Globus pallidus (tissue), 1 donor: ENCODE measurements at regions not wholly inside any gene's neighbourhood (a gene's known extent, or its start where the extent isn't known, plus 50 kb on each side); places are given as distances from the start of the nearest gene placed in this dataset.
"Not testable (repeated sequence)": the region's sequence is repeated elsewhere in the genome, so short reads cannot be mapped to it uniquely, and the experiment has no call there.

ENCODE experiments used
- DNase-seq: peaks from one replicate; pipeline ENCODE4 v3.0.0-alpha.2; 2015; ENCODE audit warnings: low spot score

DNA sequence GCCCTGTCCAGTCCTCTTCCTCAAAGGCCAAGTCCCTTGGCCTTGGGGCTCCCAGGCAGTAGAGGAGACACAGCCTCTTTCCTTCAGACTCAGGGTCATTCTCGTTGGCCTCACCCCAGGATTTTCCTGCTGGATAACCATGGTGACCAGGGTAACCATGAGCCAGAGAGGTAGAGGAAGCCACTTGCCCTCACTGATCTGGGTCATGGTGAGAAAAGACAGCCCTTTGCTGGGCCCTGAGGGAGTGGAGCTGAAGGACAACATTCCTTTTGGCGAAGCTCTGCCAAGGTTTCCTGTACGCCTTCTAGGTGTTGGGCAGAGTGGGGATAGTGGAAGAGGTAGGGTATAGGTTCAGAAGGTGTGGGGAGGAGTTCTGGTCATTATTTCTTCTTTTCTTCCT lies 53.1 kb upstream of the WNT4 start:
- no peak for DNase-seq

DNA sequence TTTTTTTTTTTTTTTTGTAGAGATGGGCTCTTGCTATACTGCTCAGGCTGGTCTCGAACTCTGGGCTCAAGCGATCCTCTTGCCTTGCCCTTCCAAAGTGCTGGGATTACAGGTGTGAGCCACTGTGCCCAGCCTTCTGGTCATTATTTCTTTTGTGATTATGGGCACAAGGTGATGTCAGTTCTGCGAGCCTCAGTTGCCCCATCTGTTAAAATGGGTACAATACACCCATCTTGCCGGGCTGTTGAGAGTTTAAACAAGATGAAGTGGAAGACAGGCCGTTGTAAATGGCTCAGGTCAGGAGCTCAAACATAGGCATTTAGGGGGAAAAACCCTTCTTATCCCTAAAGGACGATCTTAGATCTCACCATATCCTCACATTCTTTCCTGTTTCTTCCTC lies 53.7 kb upstream of the WNT4 start:
- DNase-seq = no peak

DNA sequence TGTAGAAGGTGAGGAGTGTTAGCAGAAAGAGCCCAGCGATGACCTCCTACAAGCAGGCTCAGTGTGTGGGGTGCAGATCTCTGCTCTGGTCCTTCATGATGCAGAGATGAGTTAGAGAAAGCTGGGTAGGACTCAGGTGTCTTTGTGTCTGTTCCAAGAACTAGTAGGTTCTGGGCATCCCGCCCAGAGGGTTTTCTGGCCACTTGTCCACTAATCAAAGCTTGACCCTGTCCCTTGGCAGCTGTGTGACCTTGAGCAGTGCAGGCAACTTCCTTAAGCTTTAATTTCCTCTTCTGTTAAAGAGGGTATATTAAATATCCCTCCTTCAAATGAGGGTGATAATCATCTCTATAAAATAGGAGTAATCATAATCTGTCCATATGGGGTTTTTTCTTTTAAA lies 54.7 kb upstream of the WNT4 start:
- no peak for DNase-seq

DNA sequence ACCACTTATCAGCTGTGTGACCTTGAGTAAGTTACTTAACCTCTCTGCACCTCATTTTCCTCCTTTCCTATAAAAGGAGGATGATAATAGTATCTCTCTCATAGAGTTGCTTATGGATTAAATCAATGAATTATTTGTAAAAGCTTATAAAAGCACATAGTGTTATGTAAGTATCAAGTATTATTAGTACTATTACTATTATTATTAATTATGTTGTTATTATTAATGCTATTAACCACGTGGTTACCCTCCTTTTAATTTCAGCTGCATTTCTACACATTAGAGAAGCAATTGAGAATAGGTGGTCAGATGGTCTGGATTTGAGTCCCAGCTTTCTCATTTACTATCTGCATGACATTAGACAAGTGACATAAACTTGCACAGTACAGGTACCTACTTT lies 58.1 kb upstream of the WNT4 start:
- DNase-seq = no peak

DNA sequence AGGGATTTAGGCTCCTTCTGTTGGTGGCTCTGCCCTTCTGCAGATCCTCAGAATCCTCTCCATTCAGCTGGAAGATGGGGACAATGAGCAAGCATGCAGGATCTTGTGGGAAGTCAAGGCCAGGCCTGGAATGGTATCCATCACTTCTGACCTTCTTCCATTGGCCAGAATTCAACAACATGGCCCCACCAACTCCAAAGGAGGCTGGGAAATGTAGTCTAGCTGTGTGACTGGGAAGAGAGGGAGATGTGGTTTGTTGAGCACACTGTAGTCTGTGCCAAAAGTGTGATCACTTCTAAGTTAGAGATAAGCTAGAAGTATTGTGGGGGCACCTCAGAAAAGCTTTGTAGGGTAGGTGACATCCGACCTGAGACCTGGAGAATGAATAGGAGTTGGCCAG lies 60.4 kb upstream of the WNT4 start:
- DNase-seq = no peak

DNA sequence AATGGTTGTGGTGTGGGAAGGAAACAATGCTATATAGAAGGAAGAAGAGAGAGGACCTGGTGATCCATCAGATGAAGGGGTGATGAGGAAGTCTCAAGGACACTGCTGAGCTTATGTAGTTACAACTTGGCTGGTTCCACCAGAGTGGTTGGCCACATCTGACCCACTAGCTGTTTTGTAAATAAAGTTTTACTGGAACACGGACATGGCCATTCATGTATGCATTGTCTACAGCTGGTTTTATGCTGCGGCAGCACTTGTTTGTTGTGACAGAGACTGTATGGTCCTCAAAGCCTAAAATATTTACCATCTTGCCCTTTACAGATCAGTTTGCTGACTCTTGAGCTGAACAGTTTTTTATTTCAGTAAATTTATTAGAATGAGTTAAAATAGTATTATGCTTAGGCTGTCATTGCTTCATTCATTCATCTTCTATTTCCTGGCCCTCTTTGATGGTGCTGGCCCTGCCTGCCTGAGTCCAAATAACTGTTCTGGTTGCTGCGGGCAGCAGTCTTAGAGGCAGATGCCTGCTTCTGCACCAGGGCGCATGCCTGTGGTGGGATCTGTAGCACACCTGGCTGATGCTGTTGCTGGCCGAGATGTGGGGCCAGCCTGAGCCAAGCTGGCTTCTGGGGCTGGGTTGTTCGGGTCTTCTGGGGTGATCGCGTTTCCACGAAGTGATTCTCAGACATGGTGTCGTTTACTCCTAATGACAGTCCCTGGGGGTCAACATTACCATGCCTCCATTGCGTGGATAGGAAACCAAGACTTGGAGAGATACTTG lies 61.4 kb upstream of the WNT4 start:
- DNase-seq = no peak

DNA sequence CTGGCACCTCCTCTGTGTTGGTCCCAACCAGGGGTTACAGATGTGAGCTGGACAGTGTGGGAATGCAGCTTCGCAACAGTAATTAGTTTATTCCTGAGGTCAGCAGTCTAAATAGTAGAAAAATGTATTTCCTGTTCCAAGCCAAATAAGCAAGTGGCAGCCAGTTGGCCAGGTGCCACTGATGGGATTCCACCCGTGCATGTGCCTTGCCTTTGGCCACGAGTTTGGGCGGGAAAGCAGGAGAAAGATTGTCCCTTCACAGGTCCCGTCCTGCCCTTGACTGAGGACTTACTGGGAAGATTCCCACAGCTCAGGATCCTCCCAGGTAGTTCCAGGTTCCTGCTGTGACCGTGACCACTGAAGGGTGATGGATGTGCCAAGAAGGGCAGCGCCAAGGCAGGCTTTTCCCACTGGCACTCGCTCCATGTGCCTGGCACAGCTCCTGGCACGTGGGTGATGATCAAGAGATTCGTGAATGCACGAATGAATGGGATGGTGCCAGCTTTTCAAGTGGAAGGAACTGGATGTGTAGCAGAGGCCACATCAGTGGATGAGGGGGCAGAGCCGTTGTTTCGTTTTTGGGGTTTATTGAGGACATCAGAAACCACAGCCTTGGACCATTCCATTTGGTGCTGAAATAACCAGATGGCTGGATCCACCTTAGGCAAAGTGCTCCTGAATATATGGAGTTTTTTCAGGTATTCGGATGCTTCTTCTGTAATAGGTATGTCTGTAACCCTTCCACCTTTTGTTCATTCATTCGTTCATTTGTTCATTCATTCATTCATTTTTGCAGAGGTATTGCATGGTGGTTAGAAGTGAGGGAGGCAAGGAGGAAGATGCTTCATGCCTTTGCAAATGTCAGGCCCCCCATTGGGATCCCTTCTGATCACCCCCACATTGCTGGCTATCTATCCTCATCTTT lies 62.4 kb upstream of the WNT4 start:
- no peak for DNase-seq

DNA sequence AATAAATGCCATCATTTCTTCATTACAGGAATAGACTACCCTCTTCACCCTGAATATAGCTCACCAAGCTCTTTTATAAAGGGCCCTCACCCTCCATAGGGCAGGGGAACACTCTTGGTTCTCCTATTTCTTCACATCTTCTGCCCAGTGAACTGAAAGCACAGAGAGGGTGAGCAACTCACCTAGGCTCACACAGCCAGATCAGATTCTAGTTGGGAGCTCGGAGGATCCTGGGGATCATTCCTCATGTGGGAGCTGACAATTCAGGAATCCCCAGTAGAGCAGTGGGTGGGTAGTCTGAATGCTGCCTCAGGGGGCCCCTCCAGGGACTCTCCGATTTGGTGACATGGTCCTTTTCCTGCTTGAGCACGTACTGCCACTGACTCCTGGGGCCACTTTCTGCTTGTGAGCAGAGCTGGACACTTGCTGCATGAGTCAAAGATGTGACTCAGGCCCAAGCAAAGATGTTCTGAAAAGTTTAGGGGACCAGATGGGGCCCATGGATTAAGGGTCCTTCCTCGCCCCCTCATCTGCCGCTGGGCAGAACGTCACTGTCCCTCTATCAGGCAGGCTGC lies 63.7 kb upstream of the WNT4 start:
- no peak for DNase-seq

DNA sequence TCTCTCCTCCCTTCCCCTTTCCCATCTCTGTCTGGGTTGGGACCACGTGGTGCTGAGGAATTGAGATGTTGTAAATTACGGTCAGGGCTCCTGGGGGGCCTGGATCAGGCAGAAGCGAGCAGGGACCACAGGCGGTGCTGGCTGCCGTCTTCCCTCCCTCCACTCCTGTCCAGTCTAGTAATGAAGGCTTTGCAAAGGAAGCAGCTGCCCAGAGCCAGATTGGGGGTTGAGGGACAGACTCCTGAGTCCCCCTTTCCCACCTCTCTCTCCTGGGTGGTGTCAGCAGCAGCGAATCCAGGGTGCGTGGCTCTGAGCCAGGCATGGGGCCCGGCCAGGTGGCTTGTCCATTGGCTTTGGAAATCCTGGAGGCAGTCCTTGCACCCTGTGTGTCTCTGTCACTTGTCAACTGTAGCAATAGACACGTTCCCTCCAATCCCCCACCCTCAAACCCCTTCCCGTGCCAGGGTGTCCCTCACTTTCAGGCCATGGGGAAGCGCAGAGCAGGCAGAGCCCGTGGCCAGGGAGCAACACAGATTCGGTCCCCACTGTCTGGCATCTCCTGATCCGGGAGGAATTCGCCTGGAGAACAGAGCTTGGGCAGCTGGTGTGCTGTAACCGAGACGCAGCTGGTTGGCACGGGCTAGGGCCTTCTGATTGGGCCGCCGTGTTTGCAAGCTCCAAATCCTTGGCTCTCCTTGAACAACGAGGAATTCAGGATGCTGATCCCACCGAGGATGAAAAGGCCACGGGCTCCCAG lies 64.8 kb upstream of the WNT4 start:
- DNase-seq = peak; percentile 1

DNA sequence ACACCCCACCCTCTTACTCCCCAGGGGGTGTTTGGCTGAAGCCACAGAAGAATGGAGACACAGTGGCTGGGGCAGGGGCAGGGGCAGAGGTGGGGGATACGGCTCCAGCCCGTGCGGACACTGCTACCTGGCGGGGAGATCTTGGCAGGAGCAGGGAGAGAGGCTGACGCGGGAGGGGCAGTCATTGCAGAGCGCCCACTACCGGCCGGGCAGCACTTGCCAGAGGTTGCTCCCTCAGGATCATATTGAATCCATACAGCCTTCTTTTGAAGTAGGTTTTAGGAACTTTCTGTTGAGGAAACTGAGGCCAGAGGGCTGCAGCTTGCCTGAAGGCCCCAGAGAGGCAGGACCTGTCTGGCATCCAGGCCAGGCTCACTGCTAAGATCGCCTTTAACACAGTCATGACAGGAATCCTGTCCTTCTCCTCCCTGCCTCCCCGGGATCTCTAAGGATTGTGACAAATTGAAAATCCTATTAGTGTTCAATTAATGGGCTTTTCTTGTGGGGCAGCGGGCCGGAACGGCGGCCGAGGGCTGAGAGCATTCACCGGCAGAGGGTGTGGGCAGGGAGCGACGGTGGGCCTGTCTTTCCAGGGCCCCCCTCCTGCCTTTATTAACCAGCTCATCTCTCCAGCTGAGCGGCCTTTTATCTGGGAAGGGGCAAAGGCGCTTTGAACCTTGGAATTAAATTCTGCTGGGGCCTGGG lies 65.5 kb upstream of the WNT4 start:
- DNase-seq = no peak

DNA sequence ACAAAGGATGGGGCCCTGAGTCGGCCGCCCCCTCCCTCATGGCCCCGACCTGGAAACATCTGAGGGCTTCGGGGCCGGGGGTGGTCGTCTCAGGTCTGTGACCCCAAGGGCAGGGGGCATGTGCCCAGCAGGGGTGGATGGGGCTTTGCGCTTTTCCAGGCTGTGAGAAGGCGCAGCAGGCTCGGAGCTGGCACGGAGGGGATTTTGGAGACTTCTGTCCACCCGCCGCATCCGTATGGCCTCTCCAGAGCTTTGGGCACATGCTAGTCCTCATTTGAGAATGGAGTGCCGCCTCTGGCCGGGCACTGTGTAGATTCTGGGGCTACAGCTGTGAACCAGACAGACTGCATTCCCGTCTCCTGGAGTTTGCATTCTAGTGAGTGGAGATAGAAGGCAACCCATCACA lies 66.1 kb upstream of the WNT4 start:
- no peak for DNase-seq

DNA sequence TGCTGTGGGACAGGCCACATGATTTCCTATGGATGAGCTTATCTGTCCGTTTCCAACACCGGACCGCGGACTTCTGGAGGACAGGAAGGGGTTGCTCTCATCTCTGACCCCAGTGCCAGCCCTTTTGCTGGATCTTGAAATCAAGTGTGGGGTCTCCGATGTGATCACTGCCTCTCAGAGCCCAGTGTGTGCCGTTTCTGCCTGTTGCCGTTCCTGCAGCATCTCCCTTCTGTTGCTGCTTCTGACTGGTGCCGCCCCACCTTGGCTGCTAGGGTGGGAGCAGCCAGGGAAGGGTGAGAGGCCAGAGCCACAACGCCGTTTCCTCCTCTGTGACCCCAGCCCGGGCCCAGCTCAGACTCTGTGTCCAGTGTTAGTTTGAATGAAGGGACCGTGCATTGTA lies 67.3 kb upstream of the WNT4 start:
- no peak for DNase-seq

DNA sequence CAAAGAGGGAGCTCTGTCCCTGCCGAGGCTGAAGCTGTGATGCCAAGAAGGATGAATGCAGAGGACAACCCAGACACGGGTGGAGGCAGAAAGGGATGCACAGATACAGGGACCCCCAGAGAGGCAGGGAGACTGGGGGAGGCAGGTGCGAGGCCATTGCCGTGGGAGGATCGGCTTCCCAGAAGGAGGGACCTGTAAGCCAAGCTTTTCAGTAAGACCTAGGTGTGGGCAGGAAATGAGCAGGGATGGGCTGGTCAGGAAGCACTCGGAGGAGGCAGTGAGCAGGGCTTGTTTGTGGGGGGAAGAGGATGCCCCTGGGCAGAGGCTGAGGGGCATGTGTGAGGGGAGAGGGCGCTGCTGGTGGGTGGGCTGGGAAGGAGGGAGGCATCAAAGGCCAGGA lies 67.7 kb upstream of the WNT4 start:
- no peak for DNase-seq

DNA sequence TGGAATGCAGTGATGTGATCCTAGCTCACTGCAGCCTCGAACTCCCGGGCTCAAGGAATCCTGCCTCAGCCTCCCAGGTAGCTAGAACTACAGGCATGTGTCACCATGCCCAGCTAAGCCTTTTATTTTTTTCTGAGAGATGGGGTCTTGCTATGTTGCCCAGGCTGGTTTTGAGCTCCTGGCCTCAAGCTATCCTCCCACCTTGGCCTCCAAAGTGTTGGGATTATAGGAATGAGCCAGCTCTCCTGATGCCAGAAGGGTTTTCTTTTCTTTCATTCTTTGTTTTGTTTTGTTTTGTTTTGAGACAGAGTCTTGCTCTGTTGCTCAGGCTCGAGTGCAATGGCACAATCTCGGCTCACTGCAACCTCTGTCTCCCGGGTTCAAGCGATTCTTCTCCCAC lies 68.6 kb upstream of the WNT4 start:
- DNase-seq = not testable (repeated sequence)

DNA sequence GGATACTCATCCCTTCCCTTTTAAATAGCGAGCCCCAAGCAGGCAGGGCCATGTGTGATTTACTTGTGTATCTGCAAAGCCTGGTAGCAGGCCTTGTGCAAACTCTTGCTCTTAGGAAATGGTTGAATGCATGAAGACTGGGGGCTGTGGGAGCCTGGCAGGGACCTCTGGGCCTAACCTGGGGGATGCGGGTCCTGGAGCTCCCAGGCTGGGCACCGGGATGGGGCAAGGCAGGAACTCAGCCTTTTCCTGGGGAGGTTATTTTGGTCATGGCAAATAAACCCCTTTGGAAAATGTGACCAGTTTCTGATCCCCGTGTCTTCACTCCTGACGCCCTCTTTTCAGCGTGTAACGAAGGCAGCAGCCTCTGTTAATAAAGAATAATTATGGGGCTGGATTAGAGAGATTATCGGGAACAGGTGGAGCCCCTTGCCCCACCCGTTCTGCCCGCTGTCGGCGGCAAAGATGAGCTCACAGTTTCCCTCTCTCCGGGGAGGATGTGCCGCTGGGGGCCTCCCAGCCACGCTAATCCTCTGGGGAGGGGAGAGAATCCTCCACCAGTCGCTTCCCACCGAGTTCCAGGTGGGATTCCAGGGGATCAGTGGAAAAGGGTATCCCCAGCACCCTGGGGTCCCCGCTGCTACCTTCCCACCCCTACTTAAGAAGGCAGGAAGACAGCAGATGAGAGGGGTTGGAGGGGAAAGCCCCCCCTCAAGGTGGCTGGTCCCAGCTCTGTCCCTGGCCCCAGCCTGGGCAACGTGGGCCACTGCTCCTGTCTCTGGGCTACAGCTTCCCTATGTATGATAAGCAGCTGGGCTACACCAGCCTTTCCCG lies 69.7 kb upstream of the WNT4 start:
- DNase-seq = no peak

DNA sequence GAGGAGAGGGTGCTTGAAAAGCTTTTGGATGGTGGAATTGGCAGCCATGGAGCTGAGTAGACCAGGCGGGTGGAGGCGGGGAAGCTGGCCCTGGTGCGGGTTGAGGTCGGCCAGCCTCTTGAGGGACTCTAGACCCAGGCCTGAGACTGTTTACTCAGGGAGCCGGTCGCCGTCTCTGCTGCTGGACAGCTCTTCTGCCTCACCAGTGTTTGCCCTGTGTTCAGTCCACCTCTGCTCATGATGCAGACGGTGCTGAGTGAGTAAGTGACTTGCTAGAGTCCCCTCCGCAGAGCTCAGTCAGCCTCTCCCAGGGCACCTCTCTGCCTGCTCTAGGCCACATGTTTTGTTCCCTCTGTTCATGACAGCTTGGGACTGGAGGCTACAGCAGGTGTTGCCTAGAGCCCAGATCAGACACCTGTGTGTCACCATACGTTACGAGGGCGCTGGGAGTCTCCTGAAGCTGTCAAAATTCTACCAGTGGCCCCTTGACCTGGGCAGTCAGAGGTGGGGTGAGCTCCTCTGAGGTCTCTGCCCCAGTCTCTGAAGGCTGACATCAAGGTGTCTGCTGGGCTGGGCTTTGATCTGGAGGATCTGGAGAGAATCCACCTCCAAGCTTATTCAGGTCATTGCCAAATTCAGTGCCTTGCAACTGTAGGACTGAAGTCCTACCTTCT lies 73.5 kb upstream of the WNT4 start:
- no peak for DNase-seq

DNA sequence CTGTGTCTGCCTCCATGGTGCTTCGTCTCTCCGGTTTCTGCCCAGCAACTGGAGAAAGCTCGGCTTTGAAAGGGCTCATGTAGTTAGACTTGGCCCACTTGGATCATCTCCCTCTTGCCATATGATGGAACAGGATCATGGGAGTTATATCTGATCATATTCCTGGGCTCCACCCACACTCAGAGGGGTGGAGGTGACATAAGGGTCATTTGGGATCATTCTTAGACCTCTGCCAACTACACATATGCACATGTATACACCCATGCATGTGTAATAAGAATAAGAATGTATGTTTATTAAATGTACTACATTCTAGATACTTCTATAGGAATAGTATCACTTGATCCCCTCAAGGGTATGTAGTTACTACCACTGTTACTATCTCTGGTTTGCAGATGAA lies 74.1 kb upstream of the WNT4 start:
- no peak for DNase-seq

DNA sequence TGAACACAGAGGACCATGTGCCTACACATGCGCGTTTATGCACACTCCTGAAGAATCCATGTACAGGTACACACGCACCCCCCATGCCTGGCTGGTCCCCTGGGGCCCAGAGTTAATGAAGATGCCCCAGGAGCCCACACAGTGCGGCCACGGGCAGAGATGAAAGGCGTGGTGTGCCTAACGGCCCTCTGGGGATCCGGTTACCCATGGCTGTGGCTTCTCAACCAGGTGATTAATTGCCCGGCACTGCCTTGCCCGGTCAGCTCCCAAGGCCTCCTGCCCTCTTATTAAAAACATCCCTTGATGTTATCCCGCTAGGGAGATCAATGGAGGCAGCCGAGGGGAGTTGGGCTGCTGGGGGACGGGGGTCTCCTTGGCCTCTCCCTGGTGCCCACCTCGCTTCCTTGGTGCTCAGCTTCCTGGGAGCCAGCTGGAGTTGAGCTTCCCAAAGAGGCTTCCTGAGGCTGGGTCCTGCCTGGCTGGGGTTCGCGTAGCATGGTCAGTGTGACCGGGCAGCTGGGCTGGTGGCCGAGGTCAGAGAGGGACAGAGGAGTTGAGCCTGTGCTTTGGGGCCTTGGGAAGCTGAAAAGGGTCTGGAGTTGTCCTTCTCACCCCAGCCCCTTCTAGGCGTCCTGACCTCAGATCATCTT lies 75.0 kb upstream of the WNT4 start:
- no peak for DNase-seq

DNA sequence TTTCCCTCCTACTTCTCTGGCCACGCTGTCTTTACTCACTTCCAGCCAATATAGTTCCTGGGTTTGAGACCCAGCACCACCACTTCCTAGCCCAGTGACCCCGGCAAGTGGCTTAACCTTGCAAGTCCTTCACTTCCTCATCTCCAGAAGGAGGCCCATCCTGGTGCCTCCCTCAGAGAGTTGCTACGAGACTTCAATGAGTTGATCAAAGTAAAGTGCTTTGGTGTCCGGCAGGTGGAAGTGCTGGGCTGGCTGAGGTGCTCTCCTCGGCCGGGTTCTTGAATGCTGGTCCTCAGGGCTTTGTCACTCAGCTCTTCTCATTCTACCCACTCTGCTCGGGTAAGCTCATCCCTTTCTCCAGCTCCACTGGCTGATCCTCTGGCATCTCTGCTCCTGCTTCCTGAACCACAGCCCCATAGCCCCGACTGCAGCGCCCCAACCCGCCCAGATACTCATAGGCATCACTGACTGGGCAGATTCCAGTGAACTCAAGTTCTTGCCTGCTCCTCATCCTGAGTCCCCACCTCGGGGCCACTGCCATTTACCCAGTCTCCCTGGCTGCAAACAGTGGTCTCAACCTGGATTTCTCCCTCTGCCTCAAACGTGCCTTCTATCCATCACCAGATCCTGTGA lies 75.8 kb upstream of the WNT4 start:
- no peak for DNase-seq
